ENCODE measurements at regions not wholly inside any gene's neighbourhood (a gene's known extent, or its start where the extent isn't known, plus 50 kb on each side); places are given as distances from the start of the nearest gene placed in this dataset.
A peak's percentile ranks its signal among the peaks of the same experiment; 100 is the strongest.

DNA sequence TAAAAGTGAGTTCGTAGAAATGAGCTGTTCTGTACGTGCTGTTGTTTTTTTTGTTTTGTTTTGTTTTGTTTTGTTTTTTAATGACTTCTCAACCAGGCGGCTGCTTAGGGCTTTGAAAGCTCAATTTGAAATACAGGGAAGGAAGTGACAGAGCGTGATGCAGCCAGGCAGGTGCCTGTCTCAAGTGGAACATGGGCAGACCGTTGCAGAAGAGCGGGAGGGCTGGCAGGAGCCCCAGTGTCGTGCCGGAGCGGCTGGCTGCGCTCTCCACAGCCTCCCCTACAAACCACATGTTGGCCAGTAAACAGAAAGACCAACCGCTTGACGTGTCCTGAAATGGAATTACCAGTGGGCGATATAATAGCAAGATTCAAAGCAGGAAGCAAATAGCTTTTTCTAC, 164.9 kb upstream of the RREB1 start:
- Histone ChIP-seq H3K4me2 (ENCODE audit: low read length) (no peak overlapping the region), H4K20me1 (ENCODE audit: insufficient read depth, low read length) (no peaks in the 10 kb centered on the region), H3K4me3 (ENCODE audit: low read depth, low read length, poor library complexity, severe bottlenecking) (no peak overlapping the region), H3K9ac (ENCODE audit: low read length) (no peak overlapping the region), H3K4me1 (ENCODE audit: insufficient read depth, low read length, severe bottlenecking) (peaks cover 16% of the 10 kb centered on the region), H3K27me3 (ENCODE audit: insufficient read depth, low read length) (no peaks in the 10 kb centered on the region; the same call in 1 of the 2 replicates), H3K36me3 (ENCODE audit: insufficient read depth, low read length) (no peaks in the 10 kb centered on the region), H3K79me2 (ENCODE audit: insufficient read depth, low read length) (no peaks in the 10 kb centered on the region), H3K27ac (ENCODE audit: low read depth, low read length, poor library complexity, severe bottlenecking) (peak overlapping the region; percentile 10), H3F3A (ENCODE audit: insufficient read depth, low read length) (no peaks in the 10 kb centered on the region), H3K9me3 (ENCODE audit: low read length) (no peaks in the 10 kb centered on the region), H2AFZ (ENCODE audit: low read length) (no peak overlapping the region), H3K9me2 (ENCODE audit: low read depth, low read length) (no peaks in the 10 kb centered on the region)
- TF ChIP-seq EZH2 (IDR thresholded peaks at IDR 0.05; ENCODE audit: borderline replicate concordance, low read length), result no peak
- TF ChIP-seq, protein P1, sequence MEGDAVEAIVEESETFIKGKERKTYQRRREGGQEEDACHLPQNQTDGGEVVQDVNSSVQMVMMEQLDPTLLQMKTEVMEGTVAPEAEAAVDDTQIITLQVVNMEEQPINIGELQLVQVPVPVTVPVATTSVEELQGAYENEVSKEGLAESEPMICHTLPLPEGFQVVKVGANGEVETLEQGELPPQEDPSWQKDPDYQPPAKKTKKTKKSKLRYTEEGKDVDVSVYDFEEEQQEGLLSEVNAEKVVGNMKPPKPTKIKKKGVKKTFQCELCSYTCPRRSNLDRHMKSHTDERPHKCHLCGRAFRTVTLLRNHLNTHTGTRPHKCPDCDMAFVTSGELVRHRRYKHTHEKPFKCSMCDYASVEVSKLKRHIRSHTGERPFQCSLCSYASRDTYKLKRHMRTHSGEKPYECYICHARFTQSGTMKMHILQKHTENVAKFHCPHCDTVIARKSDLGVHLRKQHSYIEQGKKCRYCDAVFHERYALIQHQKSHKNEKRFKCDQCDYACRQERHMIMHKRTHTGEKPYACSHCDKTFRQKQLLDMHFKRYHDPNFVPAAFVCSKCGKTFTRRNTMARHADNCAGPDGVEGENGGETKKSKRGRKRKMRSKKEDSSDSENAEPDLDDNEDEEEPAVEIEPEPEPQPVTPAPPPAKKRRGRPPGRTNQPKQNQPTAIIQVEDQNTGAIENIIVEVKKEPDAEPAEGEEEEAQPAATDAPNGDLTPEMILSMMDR (IDR thresholded peaks at IDR 0.05; ENCODE audit: low read length), result no peak

DNA sequence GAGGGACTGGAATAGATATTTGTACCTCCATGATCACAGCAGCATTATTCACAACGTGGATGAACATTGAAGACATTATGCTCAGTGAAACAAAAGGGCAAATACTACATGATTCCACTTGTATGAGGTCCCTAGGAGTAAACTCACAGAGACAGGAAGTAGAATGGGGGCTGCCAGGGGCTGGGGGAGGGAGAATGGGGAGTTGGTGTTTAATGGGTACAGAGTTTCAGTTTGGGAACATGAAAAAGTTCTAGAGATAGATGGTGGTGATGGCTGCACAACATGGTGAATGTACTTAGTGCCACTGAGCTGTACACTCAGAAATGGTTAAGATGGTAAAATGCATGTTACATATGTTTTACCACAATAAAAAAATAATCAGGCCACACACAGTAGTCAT, 164.3 kb upstream of the RREB1 start:
- TF ChIP-seq EZH2 (IDR thresholded peaks at IDR 0.05; ENCODE audit: borderline replicate concordance, low read length), result no peak
- TF ChIP-seq, protein P1 (IDR thresholded peaks at IDR 0.05; ENCODE audit: low read length), result no peak
- Histone ChIP-seq H3K9me2 (ENCODE audit: low read depth, low read length) (no peaks in the 10 kb centered on the region), H3K27ac (ENCODE audit: low read depth, low read length, poor library complexity, severe bottlenecking) (peak overlapping the region; percentile 10), H3K4me2 (ENCODE audit: low read length) (no peak overlapping the region), H3K9ac (ENCODE audit: low read length) (no peak overlapping the region), H3K79me2 (ENCODE audit: insufficient read depth, low read length) (no peaks in the 10 kb centered on the region), H3K36me3 (ENCODE audit: insufficient read depth, low read length) (no peaks in the 10 kb centered on the region), H3F3A (ENCODE audit: insufficient read depth, low read length) (no peaks in the 10 kb centered on the region), H3K27me3 (ENCODE audit: insufficient read depth, low read length) (no peaks in the 10 kb centered on the region; the same call in 1 of the 2 replicates), H3K9me3 (ENCODE audit: low read length) (no peaks in the 10 kb centered on the region), H2AFZ (ENCODE audit: low read length) (no peak overlapping the region), H3K4me3 (ENCODE audit: low read depth, low read length, poor library complexity, severe bottlenecking) (no peak overlapping the region), H4K20me1 (ENCODE audit: insufficient read depth, low read length) (no peaks in the 10 kb centered on the region), H3K4me1 (ENCODE audit: insufficient read depth, low read length, severe bottlenecking) (peaks cover 16% of the 10 kb centered on the region)

DNA sequence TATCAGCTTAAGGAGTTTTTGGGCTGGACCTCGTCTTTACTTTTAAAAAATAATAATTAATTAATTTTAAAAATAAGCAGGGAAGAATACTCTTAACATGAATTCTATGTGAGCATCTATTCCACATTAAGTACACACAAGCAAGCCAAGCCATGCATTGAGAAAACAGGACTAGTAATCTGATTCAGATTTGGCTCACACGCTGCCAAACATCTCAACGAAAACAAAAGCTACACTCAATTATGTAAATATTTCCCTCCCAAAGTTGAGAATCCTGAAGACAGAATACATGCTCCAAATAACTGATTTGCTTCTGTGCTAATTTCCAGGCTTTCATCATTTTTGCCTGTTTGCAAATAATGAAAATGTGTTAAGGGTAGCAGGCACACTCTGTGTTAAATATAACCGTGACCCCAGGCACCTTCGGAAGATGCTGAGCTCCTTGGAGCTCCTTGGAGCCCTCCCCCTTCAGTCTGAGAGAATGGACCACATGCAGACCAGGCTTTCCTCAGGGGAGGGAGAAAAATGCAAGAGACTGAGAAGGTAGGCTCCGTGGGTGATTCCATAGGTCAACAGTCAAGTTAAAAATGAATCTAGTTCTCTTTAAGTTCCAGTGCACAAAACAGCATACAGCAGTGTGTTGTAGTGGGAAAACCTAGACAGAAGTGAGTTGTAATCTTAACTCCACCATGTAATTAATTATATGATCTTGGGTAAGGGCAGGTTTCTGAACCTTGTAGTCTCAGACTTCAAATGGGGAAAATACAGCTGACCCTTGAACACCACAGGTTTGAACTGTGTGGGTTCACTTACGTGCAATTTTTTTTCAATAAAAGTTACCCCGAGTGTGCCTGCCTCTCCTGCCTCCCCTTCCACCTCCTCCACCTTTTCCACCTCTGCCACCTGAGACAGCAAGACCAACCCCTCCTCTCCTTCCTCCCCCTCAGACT, 161.3 kb upstream of the RREB1 start:
- Histone ChIP-seq H3K9me2 (ENCODE audit: low read depth, low read length) (no peaks in the 10 kb centered on the region), H3K79me2 (ENCODE audit: insufficient read depth, low read length) (no peaks in the 10 kb centered on the region), H2AFZ (ENCODE audit: low read length) (no peak overlapping the region), H3K27ac (ENCODE audit: low read depth, low read length, poor library complexity, severe bottlenecking) (no peak overlapping the region), H3K36me3 (ENCODE audit: insufficient read depth, low read length) (no peaks in the 10 kb centered on the region), H3K9ac (ENCODE audit: low read length) (no peak overlapping the region), H4K20me1 (ENCODE audit: insufficient read depth, low read length) (no peaks in the 10 kb centered on the region), H3K4me3 (ENCODE audit: low read depth, low read length, poor library complexity, severe bottlenecking) (no peak overlapping the region), H3F3A (ENCODE audit: insufficient read depth, low read length) (no peaks in the 10 kb centered on the region), H3K4me1 (ENCODE audit: insufficient read depth, low read length, severe bottlenecking) (peaks cover 16% of the 10 kb centered on the region), H3K4me2 (ENCODE audit: low read length) (no peak overlapping the region), H3K27me3 (ENCODE audit: insufficient read depth, low read length) (no peaks in the 10 kb centered on the region), H3K9me3 (ENCODE audit: low read length) (peaks cover 8% of the 10 kb centered on the region)
- no peak for TF ChIP-seq EZH2 (IDR thresholded peaks at IDR 0.05; ENCODE audit: borderline replicate concordance, low read length)
- TF ChIP-seq, protein P1 (IDR thresholded peaks at IDR 0.05; ENCODE audit: low read length), result no peak
